ENCODE measurements at regions not wholly inside any gene's neighbourhood (a gene's known extent, or its start where the extent isn't known, plus 50 kb on each side); places are given as distances from the start of the nearest gene placed in this dataset.

DNA sequence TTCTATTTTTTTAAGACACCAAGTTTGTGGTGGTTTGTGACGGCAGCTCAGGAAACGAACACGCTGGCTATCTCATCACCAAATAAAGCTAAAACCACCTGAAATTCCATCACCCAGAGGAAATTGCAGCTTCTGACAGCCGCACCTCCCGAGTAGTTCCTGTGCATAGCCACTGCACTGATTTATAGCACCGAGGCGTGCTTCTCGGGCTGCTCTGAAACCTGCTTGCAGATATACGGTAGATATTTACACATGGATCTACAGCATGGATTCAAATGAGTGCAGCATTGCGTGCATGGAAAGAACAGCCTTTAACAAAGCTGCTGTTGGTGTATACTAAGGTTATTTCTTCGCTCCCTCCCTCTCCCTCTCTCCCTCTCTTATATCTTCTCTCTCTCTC lies 153.8 kb downstream of the PHF2 start:
- Histone ChIP-seq H3K36me3 (ENCODE audit: insufficient read depth, low read length) (no peaks in the 10 kb centered on the region), H3K79me2 (ENCODE audit: insufficient read depth, low read length) (no peaks in the 10 kb centered on the region), H3K27ac (ENCODE audit: low read length) (no peak overlapping the region), H3K4me3 (ENCODE audit: low read depth in 1 of 2, low read length in 2 of 2) (no peak overlapping the region), H3K4me1 (ENCODE audit: insufficient read depth, low read length) (no peaks in the 10 kb centered on the region), H3K4me2 (ENCODE audit: insufficient read depth, low read length) (no peak overlapping the region), H3K9me3 (ENCODE audit: insufficient read depth, low read length, severe bottlenecking) (peaks cover 9% of the 10 kb centered on the region), H4K20me1 (ENCODE audit: insufficient read depth, low read length) (no peaks in the 10 kb centered on the region), H3K9ac (ENCODE audit: low read depth, low read length) (no peak overlapping the region), H2AFZ (ENCODE audit: low read depth, low read length) (no peak overlapping the region), H3K27me3 (ENCODE audit: insufficient read depth, low read length, poor library complexity) (peaks cover 5% of the 10 kb centered on the region)
- DNase-seq, result no peak
- TF ChIP-seq, protein P1, sequence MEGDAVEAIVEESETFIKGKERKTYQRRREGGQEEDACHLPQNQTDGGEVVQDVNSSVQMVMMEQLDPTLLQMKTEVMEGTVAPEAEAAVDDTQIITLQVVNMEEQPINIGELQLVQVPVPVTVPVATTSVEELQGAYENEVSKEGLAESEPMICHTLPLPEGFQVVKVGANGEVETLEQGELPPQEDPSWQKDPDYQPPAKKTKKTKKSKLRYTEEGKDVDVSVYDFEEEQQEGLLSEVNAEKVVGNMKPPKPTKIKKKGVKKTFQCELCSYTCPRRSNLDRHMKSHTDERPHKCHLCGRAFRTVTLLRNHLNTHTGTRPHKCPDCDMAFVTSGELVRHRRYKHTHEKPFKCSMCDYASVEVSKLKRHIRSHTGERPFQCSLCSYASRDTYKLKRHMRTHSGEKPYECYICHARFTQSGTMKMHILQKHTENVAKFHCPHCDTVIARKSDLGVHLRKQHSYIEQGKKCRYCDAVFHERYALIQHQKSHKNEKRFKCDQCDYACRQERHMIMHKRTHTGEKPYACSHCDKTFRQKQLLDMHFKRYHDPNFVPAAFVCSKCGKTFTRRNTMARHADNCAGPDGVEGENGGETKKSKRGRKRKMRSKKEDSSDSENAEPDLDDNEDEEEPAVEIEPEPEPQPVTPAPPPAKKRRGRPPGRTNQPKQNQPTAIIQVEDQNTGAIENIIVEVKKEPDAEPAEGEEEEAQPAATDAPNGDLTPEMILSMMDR (IDR thresholded peaks at IDR 0.05; ENCODE audit: borderline replicate concordance, extremely low read depth, low read length, poor library complexity, severe bottlenecking), result no peak
- TF ChIP-seq EZH2 (IDR thresholded peaks at IDR 0.05; ENCODE audit: borderline replicate concordance, low read depth, low read length, severe bottlenecking), result no peak
- ATAC-seq (ENCODE audit: insufficient read depth, low read depth), result no peak

All from DND-41 (cell line).